Neural cell (in vitro differentiated cells): ENCODE measurements at regions not wholly inside any gene's neighbourhood (a gene's known extent, or its start where the extent isn't known, plus 50 kb on each side); places are given as distances from the start of the nearest gene placed in this dataset.
"Not testable (repeated sequence)": the region's sequence is repeated elsewhere in the genome, so short reads cannot be mapped to it uniquely, and the experiment has no call there.

Source experiments
- H2AFZ ChIP-seq: fragments of 200-600, 300-800 bp; sonication (generic), shearing (Covaris generic); 2 replicates; pipeline ENCODE4 v1.6.0; 2014; ENCODE audit warnings: low read depth, mild to moderate bottlenecking, antibody characterized with exemption, low read length, moderate library complexity
- H3F3A ChIP-seq: fragments of 200-600 bp; shearing (Covaris generic); 2 replicates; pipeline ENCODE4 v1.6.1; 2016; ENCODE audit warnings: mild to moderate bottlenecking, moderate library complexity, mixed read lengths, antibody characterized with exemption, low read length; ENCODE audit not compliant: insufficient read depth, poor library complexity, severe bottlenecking
- H3K27ac ChIP-seq: fragments of 200-600, 300-800 bp; sonication (generic), shearing (Covaris generic); 2 replicates; pipeline ENCODE4 v1.5.1; 2014; ENCODE audit warnings: mild to moderate bottlenecking, low read length, moderate library complexity
- H3K27me3 ChIP-seq: fragments of 300-800, 200-600 bp; sonication (generic), shearing (Covaris generic); 2 replicates; pipeline ENCODE4 v1.6.0; 2014; ENCODE audit warnings: mild to moderate bottlenecking, low read depth, low read length, moderate library complexity; ENCODE audit not compliant: insufficient read depth
- H3K36me3 ChIP-seq: fragments of 300-800, 200-600 bp; sonication (generic), shearing (Covaris generic); 2 replicates; pipeline ENCODE4 v1.5.1; 2014; ENCODE audit warnings: mild to moderate bottlenecking, antibody characterized with exemption, low read length, moderate library complexity; ENCODE audit not compliant: insufficient read depth
- H3K4me2 ChIP-seq: fragments of 300-800, 200-600 bp; sonication (generic), shearing (Covaris generic); 2 replicates; pipeline ENCODE4 v1.6.0; 2014; ENCODE audit warnings: mild to moderate bottlenecking, low read length
- H3K4me3 ChIP-seq: fragments of 300-800, 200-600 bp; sonication (generic), shearing (Covaris generic); 2 replicates; pipeline ENCODE4 v1.5.1; 2014; ENCODE audit warnings: mild to moderate bottlenecking, low read length, moderate library complexity
- H3K79me2 ChIP-seq: fragments of 200-600 bp; shearing (Covaris generic); replicated peaks from 2 replicates; pipeline ENCODE4 v1.6.0; 2014; ENCODE audit warnings: mild to moderate bottlenecking, low read length, moderate library complexity; ENCODE audit not compliant: insufficient read depth
- H3K9ac ChIP-seq: fragments of 300-800, 200-600 bp; sonication (generic), shearing (Covaris generic); 2 replicates; pipeline ENCODE4 v1.6.1; 2016; ENCODE audit warnings: mild to moderate bottlenecking, low read length, mixed read lengths
- H3K9me2 ChIP-seq: fragments of 200-600 bp; shearing (Covaris generic); 2 replicates; pipeline ENCODE4 v1.6.1; 2016; ENCODE audit warnings: mild to moderate bottlenecking, low read length, mixed read lengths; ENCODE audit not compliant: insufficient read depth
- H3K9me3 ChIP-seq: fragments of 200-600, 300-800 bp; sonication (generic), shearing (Covaris generic); 2 replicates; pipeline ENCODE4 v1.6.1; 2016; ENCODE audit warnings: mild to moderate bottlenecking, mixed run types, low read length, moderate library complexity, mixed read lengths
- H4K20me1 ChIP-seq: fragments of 200-600 bp; shearing (Covaris generic); 2 replicates; pipeline ENCODE4 v1.6.1; 2016; ENCODE audit warnings: mild to moderate bottlenecking, mixed run types; ENCODE audit not compliant: insufficient read depth
- EP300 ChIP-seq: fragments of 450-650 bp; conservative IDR thresholded peaks from 2 replicates; pipeline ENCODE4 v1.6.1; 2014; ENCODE audit warnings: antibody characterized with exemption, mild to moderate bottlenecking, moderate library complexity; ENCODE audit not compliant: poor library complexity, severe bottlenecking
- EZH2 ChIP-seq: fragments of 200-600, 300-800 bp; shearing (Covaris generic), sonication (generic); IDR thresholded peaks from 2 replicates; pipeline ENCODE4 v1.6.1; 2014; ENCODE audit warnings: antibody characterized with exemption, low read length, borderline replicate concordance, mild to moderate bottlenecking; ENCODE audit not compliant: insufficient read depth, poor library complexity, severe bottlenecking
- MXI1 ChIP-seq: fragments of 450-650 bp; conservative IDR thresholded peaks from 2 replicates; pipeline ENCODE4 v1.6.1; 2014; ENCODE audit warnings: antibody characterized with exemption, mild to moderate bottlenecking; ENCODE audit not compliant: poor library complexity, severe bottlenecking
- POLR2AphosphoS5 ChIP-seq: IDR thresholded peaks from 2 replicates; pipeline ENCODE4 v1.6.1; 2012
- RAD21 ChIP-seq: fragments of 450-650 bp; conservative IDR thresholded peaks from 2 replicates; pipeline ENCODE4 v1.6.1; 2014; ENCODE audit warnings: antibody characterized with exemption, mild to moderate bottlenecking, moderate library complexity
- SMC3 ChIP-seq: fragments of 450-650 bp; conservative IDR thresholded peaks from 2 replicates; pipeline ENCODE4 v1.6.1; 2014; ENCODE audit warnings: antibody characterized with exemption, mild to moderate bottlenecking, moderate library complexity; ENCODE audit not compliant: poor library complexity
- TAF1 ChIP-seq: IDR thresholded peaks from 2 replicates; pipeline ENCODE4 v1.6.1; 2012; ENCODE audit warnings: low read depth
- TF ChIP-seq, protein P1 (sequence below): IDR thresholded peaks from 2 replicates; pipeline ENCODE4 v1.6.1; 2012; ENCODE audit warnings: borderline replicate concordance
- TF ChIP-seq, protein P2 (sequence below): fragments of 450-650 bp; IDR thresholded peaks from 2 replicates; pipeline ENCODE4 v1.5.1; 2014; ENCODE audit warnings: antibody characterized with exemption, mild to moderate bottlenecking, moderate library complexity; ENCODE audit not compliant: poor library complexity, severe bottlenecking

DNA sequence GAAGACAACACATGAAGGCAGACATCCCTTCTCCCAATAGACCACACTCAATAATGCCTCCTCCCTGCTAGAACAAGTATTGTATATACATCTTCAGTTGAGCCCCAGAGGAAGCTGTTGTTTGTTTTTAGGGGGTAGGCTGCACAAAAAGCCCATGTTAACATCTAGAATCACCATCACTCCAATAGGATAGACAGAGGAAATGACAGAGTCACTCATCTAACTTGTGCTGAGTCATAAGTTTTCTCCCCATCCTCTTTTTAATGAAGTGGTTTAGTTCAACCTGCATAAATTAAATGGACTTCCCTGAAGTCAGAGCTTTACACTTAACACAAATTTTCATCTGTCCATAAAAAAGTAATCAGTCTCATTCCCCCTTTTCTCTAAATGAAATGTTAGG, 122.9 kb upstream of the SPATA12 start:
- H3K9ac ChIP-seq = no peak overlapping the region
- H3K27ac ChIP-seq = no peak overlapping the region
- no peak overlapping the region for H2AFZ ChIP-seq
- H3F3A ChIP-seq = no peaks in the 10 kb centered on the region
- H4K20me1 ChIP-seq = no peaks in the 10 kb centered on the region
- H3K4me3 ChIP-seq = no peak overlapping the region
- H3K36me3 ChIP-seq = no peaks in the 10 kb centered on the region
- TF ChIP-seq POLR2AphosphoS5 (no peak), SMC3 (no peak), TAF1 (no peak), EZH2 (no peak), RAD21 (no peak), MXI1 (no peak), EP300 (no peak)
- TF ChIP-seq, protein P1, sequence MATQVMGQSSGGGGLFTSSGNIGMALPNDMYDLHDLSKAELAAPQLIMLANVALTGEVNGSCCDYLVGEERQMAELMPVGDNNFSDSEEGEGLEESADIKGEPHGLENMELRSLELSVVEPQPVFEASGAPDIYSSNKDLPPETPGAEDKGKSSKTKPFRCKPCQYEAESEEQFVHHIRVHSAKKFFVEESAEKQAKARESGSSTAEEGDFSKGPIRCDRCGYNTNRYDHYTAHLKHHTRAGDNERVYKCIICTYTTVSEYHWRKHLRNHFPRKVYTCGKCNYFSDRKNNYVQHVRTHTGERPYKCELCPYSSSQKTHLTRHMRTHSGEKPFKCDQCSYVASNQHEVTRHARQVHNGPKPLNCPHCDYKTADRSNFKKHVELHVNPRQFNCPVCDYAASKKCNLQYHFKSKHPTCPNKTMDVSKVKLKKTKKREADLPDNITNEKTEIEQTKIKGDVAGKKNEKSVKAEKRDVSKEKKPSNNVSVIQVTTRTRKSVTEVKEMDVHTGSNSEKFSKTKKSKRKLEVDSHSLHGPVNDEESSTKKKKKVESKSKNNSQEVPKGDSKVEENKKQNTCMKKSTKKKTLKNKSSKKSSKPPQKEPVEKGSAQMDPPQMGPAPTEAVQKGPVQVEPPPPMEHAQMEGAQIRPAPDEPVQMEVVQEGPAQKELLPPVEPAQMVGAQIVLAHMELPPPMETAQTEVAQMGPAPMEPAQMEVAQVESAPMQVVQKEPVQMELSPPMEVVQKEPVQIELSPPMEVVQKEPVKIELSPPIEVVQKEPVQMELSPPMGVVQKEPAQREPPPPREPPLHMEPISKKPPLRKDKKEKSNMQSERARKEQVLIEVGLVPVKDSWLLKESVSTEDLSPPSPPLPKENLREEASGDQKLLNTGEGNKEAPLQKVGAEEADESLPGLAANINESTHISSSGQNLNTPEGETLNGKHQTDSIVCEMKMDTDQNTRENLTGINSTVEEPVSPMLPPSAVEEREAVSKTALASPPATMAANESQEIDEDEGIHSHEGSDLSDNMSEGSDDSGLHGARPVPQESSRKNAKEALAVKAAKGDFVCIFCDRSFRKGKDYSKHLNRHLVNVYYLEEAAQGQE = no peak
- TF ChIP-seq, protein P2, sequence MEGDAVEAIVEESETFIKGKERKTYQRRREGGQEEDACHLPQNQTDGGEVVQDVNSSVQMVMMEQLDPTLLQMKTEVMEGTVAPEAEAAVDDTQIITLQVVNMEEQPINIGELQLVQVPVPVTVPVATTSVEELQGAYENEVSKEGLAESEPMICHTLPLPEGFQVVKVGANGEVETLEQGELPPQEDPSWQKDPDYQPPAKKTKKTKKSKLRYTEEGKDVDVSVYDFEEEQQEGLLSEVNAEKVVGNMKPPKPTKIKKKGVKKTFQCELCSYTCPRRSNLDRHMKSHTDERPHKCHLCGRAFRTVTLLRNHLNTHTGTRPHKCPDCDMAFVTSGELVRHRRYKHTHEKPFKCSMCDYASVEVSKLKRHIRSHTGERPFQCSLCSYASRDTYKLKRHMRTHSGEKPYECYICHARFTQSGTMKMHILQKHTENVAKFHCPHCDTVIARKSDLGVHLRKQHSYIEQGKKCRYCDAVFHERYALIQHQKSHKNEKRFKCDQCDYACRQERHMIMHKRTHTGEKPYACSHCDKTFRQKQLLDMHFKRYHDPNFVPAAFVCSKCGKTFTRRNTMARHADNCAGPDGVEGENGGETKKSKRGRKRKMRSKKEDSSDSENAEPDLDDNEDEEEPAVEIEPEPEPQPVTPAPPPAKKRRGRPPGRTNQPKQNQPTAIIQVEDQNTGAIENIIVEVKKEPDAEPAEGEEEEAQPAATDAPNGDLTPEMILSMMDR = no peak
- H3K9me2 ChIP-seq = no peaks in the 10 kb centered on the region
- no peaks in the 10 kb centered on the region for H3K79me2 ChIP-seq
- H3K4me2 ChIP-seq = no peak overlapping the region
- H3K9me3 ChIP-seq = no peaks in the 10 kb centered on the region
- no peaks in the 10 kb centered on the region for H3K27me3 ChIP-seq

DNA sequence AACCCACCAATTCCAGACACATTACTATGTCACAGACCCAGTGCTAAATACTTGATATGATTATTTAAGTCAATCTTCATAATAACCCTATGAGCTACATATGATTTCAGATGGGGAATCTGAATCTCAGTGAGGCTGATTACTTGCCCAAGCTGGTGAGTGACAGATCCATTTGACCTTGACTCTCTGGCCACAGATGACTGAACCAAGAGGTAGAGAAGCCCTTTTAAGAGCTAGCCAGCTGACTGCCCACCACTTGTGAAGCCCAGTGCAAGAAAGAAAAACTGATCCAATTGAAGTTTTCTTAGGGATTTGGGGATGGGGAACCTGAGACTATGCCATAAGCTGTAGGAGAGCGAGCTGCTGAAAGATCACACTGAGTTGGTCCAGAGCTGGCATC, 124.7 kb upstream of the SPATA12 start:
- no peak overlapping the region for H2AFZ ChIP-seq
- no peak overlapping the region for H3K4me3 ChIP-seq
- H3K9me2 ChIP-seq = no peaks in the 10 kb centered on the region
- no peaks in the 10 kb centered on the region for H3K79me2 ChIP-seq
- no peaks in the 10 kb centered on the region for H3K9me3 ChIP-seq
- H3K36me3 ChIP-seq = no peaks in the 10 kb centered on the region
- H3K27me3 ChIP-seq = no peaks in the 10 kb centered on the region
- no peaks in the 10 kb centered on the region for H3F3A ChIP-seq
- no peaks in the 10 kb centered on the region for H4K20me1 ChIP-seq
- H3K9ac ChIP-seq = no peak overlapping the region
- H3K4me2 ChIP-seq = no peak overlapping the region
- H3K27ac ChIP-seq = no peak overlapping the region
- no peak for TF ChIP-seq RAD21
- no peak for TF ChIP-seq EP300
- TF ChIP-seq POLR2AphosphoS5 = no peak
- no peak for TF ChIP-seq MXI1
- TF ChIP-seq, protein P1 = no peak

DNA sequence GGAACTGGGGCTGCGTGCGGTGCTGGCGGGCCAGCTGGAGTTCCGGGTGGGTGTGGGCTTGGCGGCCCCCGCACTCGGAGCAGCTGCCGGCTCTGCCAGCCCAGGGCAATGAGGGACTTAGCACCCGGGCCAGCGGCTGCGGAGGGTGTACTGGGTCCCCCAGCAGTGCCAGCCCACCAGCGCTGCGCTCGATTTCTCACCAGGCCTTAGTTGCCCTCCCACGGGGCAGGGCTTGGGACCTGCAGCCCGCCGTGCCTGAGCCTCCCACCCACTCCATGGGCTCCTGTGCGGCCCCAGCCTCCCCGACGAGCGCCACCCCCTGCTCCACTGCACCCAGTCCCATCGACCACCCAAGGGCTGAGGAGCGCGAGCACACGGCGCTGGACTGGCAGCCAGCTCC, 126.0 kb upstream of the SPATA12 start:
- not testable (repeated sequence) for H4K20me1 ChIP-seq, H3K9me2 ChIP-seq, H3F3A ChIP-seq, H3K27ac ChIP-seq, H3K79me2 ChIP-seq, H3K9ac ChIP-seq, H2AFZ ChIP-seq, H3K36me3 ChIP-seq, H3K4me2 ChIP-seq, H3K4me3 ChIP-seq, H3K27me3 ChIP-seq, H3K9me3 ChIP-seq
